NCI-H524 (cell line): ENCODE measurements at regions not wholly inside any gene's neighbourhood (a gene's known extent, or its start where the extent isn't known, plus 50 kb on each side); places are given as distances from the start of the nearest gene placed in this dataset.
"Not testable (repeated sequence)": the region's sequence is repeated elsewhere in the genome, so short reads cannot be mapped to it uniquely, and the experiment has no call there.

Experiments used
- DNase-seq, 2 experiments: peaks; one replicate each; lab custom pipeline; 2025; lab: John Stamatoyannopoulos, UW

- peak; percentile 17 to 50 for DNase-seq
Measured at GRCh38 chr1:115182012-115182715, 92.9 kb upstream of the TSPAN2 start.

- DNase-seq: no peak
Measured at GRCh38 chr1:115181231-115181630, 91.9 kb upstream of the TSPAN2 start.

GRCh38 chr1:115179397-115180079, 90.2 kb upstream of the TSPAN2 start:
- DNase-seq: no peak

- no peak for DNase-seq
Measured at GRCh38 chr1:115176189-115176588, 86.9 kb upstream of the TSPAN2 start.

GRCh38 chr1:115175596-115175995, 86.3 kb upstream of the TSPAN2 start:
- no peak for DNase-seq

- DNase-seq: no peak
Measured at GRCh38 chr1:115173151-115173550, 83.8 kb upstream of the TSPAN2 start.

GRCh38 chr1:115172270-115172669, 83.0 kb upstream of the TSPAN2 start:
- DNase-seq: no peak

GRCh38 chr1:115170961-115171392, 81.7 kb upstream of the TSPAN2 start:
- no peak for DNase-seq

GRCh38 chr1:115170377-115170776, 81.1 kb upstream of the TSPAN2 start:
- no peak for DNase-seq

GRCh38 chr1:115168026-115168425, 78.7 kb upstream of the TSPAN2 start:
- no peak for DNase-seq

GRCh38 chr1:115166531-115167091, 77.3 kb upstream of the TSPAN2 start:
- no peak for DNase-seq

GRCh38 chr1:115165776-115166175, 76.5 kb upstream of the TSPAN2 start:
- DNase-seq: peak in 1 of 2 experiments; percentile 29

GRCh38 chr1:115164940-115165705, 75.8 kb upstream of the TSPAN2 start:
- no peak for DNase-seq

GRCh38 chr1:115164484-115164883, 75.2 kb upstream of the TSPAN2 start:
- no peak for DNase-seq

- DNase-seq: no peak
Measured at GRCh38 chr1:115160728-115161127, 71.4 kb upstream of the TSPAN2 start.

GRCh38 chr1:115159958-115160357, 70.7 kb upstream of the TSPAN2 start:
- DNase-seq: no peak

GRCh38 chr1:115158181-115158580, 68.9 kb upstream of the TSPAN2 start:
- DNase-seq: no peak

- DNase-seq: no peak
Measured at GRCh38 chr1:115156826-115157468, 67.6 kb upstream of the TSPAN2 start.

- no peak for DNase-seq
Measured at GRCh38 chr1:115153966-115154557, 64.8 kb upstream of the TSPAN2 start.

- DNase-seq: not testable (repeated sequence)
Measured at GRCh38 chr1:115147928-115148327, 58.6 kb upstream of the TSPAN2 start.

- no peak for DNase-seq
Measured at GRCh38 chr1:115145226-115145625, 55.9 kb upstream of the TSPAN2 start.

- DNase-seq: no peak
Measured at GRCh38 chr1:115144176-115144575, 54.9 kb upstream of the TSPAN2 start.
